LNCAP (cell line): ENCODE measurements at regions not wholly inside any gene's neighbourhood (a gene's known extent, or its start where the extent isn't known, plus 50 kb on each side); places are given as distances from the start of the nearest gene placed in this dataset.

Source experiments
- CTCF ChIP-seq: fragments of 450-650 bp; IDR thresholded peaks from 2 replicates; pipeline ENCODE4 v1.5.1; 2017; ENCODE audit warnings: mild to moderate bottlenecking

- no peak for TF ChIP-seq CTCF
Observed at GRCh38 chr15:58327958-58328357, 103.8 kb upstream of the LIPC start.

- TF ChIP-seq CTCF = no peak
Observed at GRCh38 chr15:58329211-58329610, 102.6 kb upstream of the LIPC start.

- TF ChIP-seq CTCF = no peak
Observed at GRCh38 chr15:58329781-58330671, 101.8 kb upstream of the LIPC start.

GRCh38 chr15:58330741-58331559, 100.8 kb upstream of the LIPC start:
- no peak for TF ChIP-seq CTCF

GRCh38 chr15:58331560-58331912, 100.3 kb upstream of the LIPC start:
- no peak for TF ChIP-seq CTCF

GRCh38 chr15:58331913-58332675, 99.7 kb upstream of the LIPC start:
- TF ChIP-seq CTCF = no peak

- TF ChIP-seq CTCF = no peak
Observed at GRCh38 chr15:58332676-58333400, 99.0 kb upstream of the LIPC start.
